ENCODE measurements at regions not wholly inside any gene's neighbourhood (a gene's known extent, or its start where the extent isn't known, plus 50 kb on each side); places are given as distances from the start of the nearest gene placed in this dataset.

GRCh38 chr6:15887491-15888461 is 224.9 kb upstream of the DTNBP1 start:
- Histone ChIP-seq H3K4me2 (ENCODE audit: low read length) (no peak overlapping the region), H3K79me2 (ENCODE audit: insufficient read depth, low read length) (no peaks in the 10 kb centered on the region), H3K27ac (ENCODE audit: low read depth, low read length) (no peak overlapping the region), H3K4me1 (ENCODE audit: control insufficient read depth in 1 of 2, insufficient read depth in 2 of 2, low read length in 2 of 2) (no peaks in the 10 kb centered on the region), H3K4me3 (replicated peaks in 1 of 2; ENCODE audit: low read depth in 1 of 2, low read length in 2 of 2) (no peak overlapping the region), H3K9me3 (ENCODE audit: control insufficient read depth in 1 of 2, insufficient read depth in 1 of 2, low read depth in 1 of 2, low read length in 2 of 2) (peaks cover 0 to 4% of the 10 kb centered on the region in 2 experiments; a peak in 1 of 4 replicates), H3K27me3 (ENCODE audit: insufficient read depth, low read length) (no peaks in the 10 kb centered on the region; the same call in 1 of the 2 replicates), H3K9ac (ENCODE audit: low read length) (no peak overlapping the region), H2AFZ (ENCODE audit: low read depth, low read length, poor library complexity, severe bottlenecking) (no peak overlapping the region), H4K20me1 (ENCODE audit: insufficient read depth) (no peaks in the 10 kb centered on the region), H3K9me2 (ENCODE audit: insufficient read depth) (no peaks in the 10 kb centered on the region), H3K36me3 (ENCODE audit: control insufficient read depth in 1 of 2, insufficient read depth in 2 of 2, low read length in 2 of 2) (no peaks in the 10 kb centered on the region)
- CTCF ChIA-PET = no interaction called here
- intact Hi-C loops (cut with micrococcal nuclease) = no loop called here
- TF ChIP-seq YY1 (IDR thresholded peaks at IDR 0.05; ENCODE audit: extremely low read depth, insufficient replicate concordance, low read depth, low read length) = no peak
- TF ChIP-seq RAD21 (IDR thresholded peaks at IDR 0.05; ENCODE audit: low read depth) = no peak
- TF ChIP-seq POLR2AphosphoS5 (IDR thresholded peaks at IDR 0.05; ENCODE audit: low read depth, low read length) = no peak
- no peak for TF ChIP-seq SIN3A (IDR thresholded peaks at IDR 0.05; ENCODE audit: low read depth)
- TF ChIP-seq EZH2 (IDR thresholded peaks at IDR 0.05) = no peak
- TF ChIP-seq ELF1 (IDR thresholded peaks at IDR 0.05; ENCODE audit: borderline replicate concordance, low read depth) = no peak
- TF ChIP-seq EGR1 (IDR thresholded peaks at IDR 0.05; ENCODE audit: low read depth) = no peak
- no peak for TF ChIP-seq CBX3 (IDR thresholded peaks at IDR 0.05; ENCODE audit: low read depth)
- no peak for TF ChIP-seq ZBTB33 (IDR thresholded peaks at IDR 0.05; ENCODE audit: extremely low read depth, insufficient replicate concordance, low read length)
- no peak for TF ChIP-seq TCF7L2 (IDR thresholded peaks at IDR 0.05; ENCODE audit: borderline replicate concordance, extremely low read depth, insufficient read depth, insufficient read length)
- TF ChIP-seq POLR2A (IDR thresholded peaks at IDR 0.05; ENCODE audit: borderline replicate concordance, extremely low read depth, insufficient read depth, insufficient read length) = no peak
- no peak for TF ChIP-seq ZFX (IDR thresholded peaks at IDR 0.05)
- TF ChIP-seq CEBPB (IDR thresholded peaks at IDR 0.05; ENCODE audit: low read depth) = no peak
- DNase-seq (ENCODE audit: low read depth, low spot score) (no peak), ATAC-seq (no peak)
- POLR2A ChIA-PET = no interaction called here
- RAD21 ChIA-PET (ENCODE audit: low non-redundant PET in 1 of 2, low total read pairs in 2 of 2, uncharacterized antibody in 2 of 2, unreplicated experiment in 2 of 2) = no interaction called here
- no TSS peak for BruUV-seq (replicated peaks)
